Omental fat pad (tissue), 3 donors: ENCODE measurements at regions not wholly inside any gene's neighbourhood (a gene's known extent, or its start where the extent isn't known, plus 50 kb on each side); places are given as distances from the start of the nearest gene placed in this dataset.

Source experiments
- ATAC-seq: fragments of 150-250 bp; one replicate; pipeline ENCODE4 v1.9.1; 2016; ENCODE audit warnings: mild to moderate bottlenecking, moderate library complexity; ENCODE audit not compliant: low FRiP score
- DNase-seq: peaks from one replicate; pipeline ENCODE4 v3.0.0-alpha.2; 2019; ENCODE audit warnings: low spot score
- CTCF ChIP-seq, 3 donors: fragments of 450-650 bp; IDR thresholded peaks; one replicate each; pipeline ENCODE4 v1.5.1; 2016 to 2017; ENCODE audit warnings: antibody characterized with exemption in 3 of 3, mild to moderate bottlenecking in 3 of 3, moderate library complexity in 2 of 3

- ATAC-seq (no peak), DNase-seq (no peak)
- no peak for TF ChIP-seq CTCF (IDR thresholded peaks at IDR 0.05)
Measured at GRCh38 chr11:32018672-32019071, 72.2 kb upstream of the RCN1 start.

GRCh38 chr11:32016111-32016510, 74.8 kb upstream of the RCN1 start:
- DNase-seq (no peak), ATAC-seq (no peak)
- no peak for TF ChIP-seq CTCF (IDR thresholded peaks at IDR 0.05)

GRCh38 chr11:32015427-32015826, 75.4 kb upstream of the RCN1 start:
- no peak for TF ChIP-seq CTCF (IDR thresholded peaks at IDR 0.05)
- DNase-seq (no peak), ATAC-seq (no peak)

GRCh38 chr11:32013603-32014002, 77.3 kb upstream of the RCN1 start:
- ATAC-seq (no peak), DNase-seq (no peak)
- TF ChIP-seq CTCF (IDR thresholded peaks at IDR 0.05): no peak

- DNase-seq (no peak), ATAC-seq (no peak)
- no peak for TF ChIP-seq CTCF (IDR thresholded peaks at IDR 0.05)
Measured at GRCh38 chr11:32012049-32012448, 78.8 kb upstream of the RCN1 start.

GRCh38 chr11:32008880-32009551, 81.9 kb upstream of the RCN1 start:
- no peak for ATAC-seq
- TF ChIP-seq CTCF (IDR thresholded peaks at IDR 0.05): no peak
- no peak for DNase-seq

GRCh38 chr11:32006799-32007388, 84.0 kb upstream of the RCN1 start:
- no peak for TF ChIP-seq CTCF (IDR thresholded peaks at IDR 0.05)
- DNase-seq (no peak), ATAC-seq (no peak)
